DOHH2 (cell line): ENCODE measurements at regions not wholly inside any gene's neighbourhood (a gene's known extent, or its start where the extent isn't known, plus 50 kb on each side); places are given as distances from the start of the nearest gene placed in this dataset.
A peak's percentile ranks its signal among the peaks of the same experiment; 100 is the strongest.
"Not testable (repeated sequence)": the region's sequence is repeated elsewhere in the genome, so short reads cannot be mapped to it uniquely, and the experiment has no call there.

ENCODE experiments used
- H3F3A ChIP-seq: fragments of 200-600 bp; sonication (generic), shearing (Covaris generic); 2 replicates; pipeline ENCODE4 v1.6.0; 2016; ENCODE audit warnings: antibody characterized with exemption, mild to moderate bottlenecking; ENCODE audit not compliant: control insufficient read depth, insufficient read depth
- H3K27ac ChIP-seq: fragments of 200-600 bp; sonication (generic); 2 replicates; pipeline ENCODE4 v1.5.1; 2014; ENCODE audit warnings: low read depth, mild to moderate bottlenecking, low read length, moderate library complexity
- H3K27me3 ChIP-seq: fragments of 200-600 bp; sonication (generic); 2 replicates; pipeline ENCODE4 v1.6.1; 2014; ENCODE audit warnings: mild to moderate bottlenecking, low read length, mixed read lengths; ENCODE audit not compliant: control insufficient read depth
- H3K36me3 ChIP-seq: fragments of 200-600 bp; sonication (generic); 2 replicates; pipeline ENCODE4 v1.6.1; 2014; ENCODE audit warnings: mild to moderate bottlenecking, low read length, moderate library complexity, mixed read lengths; ENCODE audit not compliant: control insufficient read depth
- H3K4me1 ChIP-seq: fragments of 200-600 bp; sonication (generic); 2 replicates; pipeline ENCODE4 v1.6.1; 2014; ENCODE audit warnings: mild to moderate bottlenecking, low read length, mixed read lengths; ENCODE audit not compliant: control insufficient read depth
- H3K4me2 ChIP-seq: fragments of 200-600 bp; sonication (generic); 2 replicates; pipeline ENCODE4 v1.6.0; 2014; ENCODE audit warnings: mild to moderate bottlenecking, low read length, moderate library complexity
- H3K4me3 ChIP-seq: fragments of 200-600 bp; sonication (generic); 2 replicates; pipeline ENCODE4 v1.5.1; 2014; ENCODE audit warnings: mild to moderate bottlenecking, low read length, mixed read lengths
- H3K79me2 ChIP-seq: fragments of 200-600 bp; sonication (generic); 2 replicates; pipeline ENCODE4 v1.6.1; 2014; ENCODE audit warnings: mild to moderate bottlenecking, low read length, mixed read lengths; ENCODE audit not compliant: control insufficient read depth
- H3K9me2 ChIP-seq: fragments of 200-600 bp; sonication (generic); replicated peaks from 2 replicates; pipeline ENCODE4 v1.6.1; 2014; ENCODE audit warnings: mild to moderate bottlenecking, low read length, mixed read lengths; ENCODE audit not compliant: control insufficient read depth
- H3K9me3 ChIP-seq: fragments of 200-600 bp; sonication (generic); 2 replicates; pipeline ENCODE4 v1.6.1; 2014; ENCODE audit warnings: antibody characterized with exemption, low read length, mixed read lengths; ENCODE audit not compliant: control insufficient read depth, insufficient read depth
- H4K20me1 ChIP-seq: fragments of 200-600 bp; sonication (generic); 2 replicates; pipeline ENCODE4 v1.6.0; 2014; ENCODE audit warnings: low read depth, mild to moderate bottlenecking, antibody characterized with exemption, low read length, moderate library complexity; ENCODE audit not compliant: control insufficient read depth, insufficient read depth
- CTCF ChIP-seq: fragments of 200-600 bp; sonication (generic); IDR thresholded peaks from one replicate; pipeline ENCODE4 v1.5.1; 2014; ENCODE audit warnings: antibody characterized with exemption, mild to moderate bottlenecking, low read depth, low read length; ENCODE audit not compliant: poor library complexity, severe bottlenecking
- EZH2phosphoT487 ChIP-seq: fragments of 200-600 bp; sonication (generic); IDR thresholded peaks from 2 replicates; pipeline ENCODE4 v1.6.1; 2017; ENCODE audit warnings: borderline replicate concordance, mild to moderate bottlenecking, antibody characterized with exemption, low read length, moderate library complexity, mixed read lengths

GRCh38 chr2:132353380-132353779, 63.2 kb upstream of the GPR39 start:
- Histone ChIP-seq H3K4me3 (peak overlapping the region; percentile 49), H3K4me2 (peak overlapping the region; percentile 46)
- H3K9me3 ChIP-seq, H3K36me3 ChIP-seq, H3K9me2 ChIP-seq, H3K27ac ChIP-seq, H3K27me3 ChIP-seq, H3K4me1 ChIP-seq, H3F3A ChIP-seq, H4K20me1 ChIP-seq, H3K79me2 ChIP-seq: not testable (repeated sequence)

GRCh38 chr2:132360964-132361363, 55.6 kb upstream of the GPR39 start:
- H3K79me2 ChIP-seq, H3K36me3 ChIP-seq, H4K20me1 ChIP-seq, H3K4me3 ChIP-seq, H3K9me3 ChIP-seq, H3K4me1 ChIP-seq, H3K4me2 ChIP-seq, H3F3A ChIP-seq, H3K9me2 ChIP-seq, H3K27me3 ChIP-seq, H3K27ac ChIP-seq: not testable (repeated sequence)

GRCh38 chr2:132361498-132361897, 55.1 kb upstream of the GPR39 start:
- H3F3A ChIP-seq, H3K27ac ChIP-seq, H3K36me3 ChIP-seq, H3K9me3 ChIP-seq, H4K20me1 ChIP-seq, H3K4me3 ChIP-seq, H3K4me2 ChIP-seq, H3K27me3 ChIP-seq, H3K79me2 ChIP-seq, H3K9me2 ChIP-seq, H3K4me1 ChIP-seq: not testable (repeated sequence)

- not testable (repeated sequence) for H3K79me2 ChIP-seq, H3F3A ChIP-seq, H3K27ac ChIP-seq, H3K4me3 ChIP-seq, H3K4me2 ChIP-seq, H3K9me2 ChIP-seq, H3K9me3 ChIP-seq, H3K4me1 ChIP-seq, H3K36me3 ChIP-seq, H4K20me1 ChIP-seq, H3K27me3 ChIP-seq
Observed at GRCh38 chr2:132363352-132363751, 53.3 kb upstream of the GPR39 start.

GRCh38 chr2:132365963-132366362, 50.6 kb upstream of the GPR39 start:
- H3K79me2 ChIP-seq, H4K20me1 ChIP-seq, H3K4me3 ChIP-seq, H3K36me3 ChIP-seq, H3K27me3 ChIP-seq, H3K9me3 ChIP-seq, H3K27ac ChIP-seq, H3K9me2 ChIP-seq, H3K4me2 ChIP-seq, H3F3A ChIP-seq, H3K4me1 ChIP-seq: not testable (repeated sequence)

- no peaks in the 10 kb centered on the region for H3K36me3 ChIP-seq
- no peak for TF ChIP-seq EZH2phosphoT487
- TF ChIP-seq CTCF = no peak
- no peaks in the 10 kb centered on the region; the same call in 1 of the 2 replicates for H3K9me3 ChIP-seq
- H3K4me3 ChIP-seq = no peak overlapping the region
- H3K27ac ChIP-seq = no peak overlapping the region
- H3K79me2 ChIP-seq = no peaks in the 10 kb centered on the region
- peaks cover 2% of the 10 kb centered on the region for H3K4me1 ChIP-seq
- H3F3A ChIP-seq = no peaks in the 10 kb centered on the region
- no peaks in the 10 kb centered on the region for H3K27me3 ChIP-seq
- no peaks in the 10 kb centered on the region for H3K9me2 ChIP-seq
- H3K4me2 ChIP-seq = no peak overlapping the region
- H4K20me1 ChIP-seq = no peaks in the 10 kb centered on the region
Observed at GRCh38 chr2:132366421-132367180, 50.0 kb upstream of the GPR39 start.
